ENCODE measurements at regions not wholly inside any gene's neighbourhood (a gene's known extent, or its start where the extent isn't known, plus 50 kb on each side); places are given as distances from the start of the nearest gene placed in this dataset.
A peak's percentile ranks its signal among the peaks of the same experiment; 100 is the strongest.
"Not testable (repeated sequence)": the region's sequence is repeated elsewhere in the genome, so short reads cannot be mapped to it uniquely, and the experiment has no call there.

GRCh38 chr2:48219555-48220436 lies 94.7 kb upstream of the FOXN2 start:
- DNase-seq (ENCODE audit: low read depth) = no peak

DNA sequence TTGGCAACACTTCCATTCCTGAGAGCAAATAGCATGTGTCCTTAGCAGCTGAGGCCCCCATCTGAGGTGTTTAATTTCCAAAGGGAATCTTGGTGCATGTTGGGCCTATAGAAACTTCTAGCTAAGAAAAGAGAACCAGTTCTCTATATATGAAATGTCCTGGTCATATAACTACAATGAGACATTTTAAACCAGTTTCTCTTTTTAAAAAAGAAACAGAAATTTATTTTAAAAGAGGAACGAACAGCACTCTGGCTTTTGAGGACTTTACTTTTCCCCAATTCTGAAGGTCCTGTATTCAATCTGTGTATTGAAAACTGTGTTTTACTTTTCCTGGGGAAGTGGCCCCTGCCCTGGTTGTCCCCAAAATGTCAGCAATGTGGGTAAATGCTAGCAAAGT lies 94.0 kb upstream of the FOXN2 start:
- no peak for DNase-seq (ENCODE audit: low read depth)

DNA sequence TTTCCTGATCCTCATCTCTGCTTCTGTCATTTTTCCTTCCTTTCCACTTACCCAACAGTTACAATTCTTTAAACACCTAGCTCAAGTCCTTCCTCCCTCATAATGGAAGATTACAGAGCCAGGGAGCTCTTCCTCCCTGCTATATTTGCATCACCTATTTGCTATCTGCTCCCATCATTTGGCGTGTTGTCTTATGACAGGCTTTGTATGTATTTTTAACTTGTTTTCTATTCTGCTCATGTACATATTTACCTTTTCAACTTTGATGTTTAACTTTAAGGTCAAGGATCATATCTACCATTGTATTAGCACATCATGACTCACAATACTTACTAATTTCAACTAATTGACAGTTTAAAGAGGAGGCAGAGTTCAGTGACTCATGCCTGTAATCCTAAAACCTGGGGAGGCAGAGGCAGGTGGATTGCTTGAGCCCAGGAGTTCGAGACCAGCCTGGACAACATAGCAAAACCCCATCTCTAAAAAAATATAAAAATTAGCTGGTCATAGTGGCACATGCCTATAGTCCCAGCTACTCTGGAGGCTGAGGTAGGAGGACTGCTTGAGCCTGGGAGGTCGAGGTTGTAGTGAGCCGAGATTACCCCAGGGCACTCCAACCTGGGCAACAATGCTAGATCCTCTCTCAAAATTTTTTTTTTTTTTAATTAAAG lies 92.5 kb upstream of the FOXN2 start:
- no peak for DNase-seq (ENCODE audit: low read depth)

GRCh38 chr2:48227617-48228344 lies 86.7 kb upstream of the FOXN2 start:
- DNase-seq (ENCODE audit: low read depth) = no peak

DNA sequence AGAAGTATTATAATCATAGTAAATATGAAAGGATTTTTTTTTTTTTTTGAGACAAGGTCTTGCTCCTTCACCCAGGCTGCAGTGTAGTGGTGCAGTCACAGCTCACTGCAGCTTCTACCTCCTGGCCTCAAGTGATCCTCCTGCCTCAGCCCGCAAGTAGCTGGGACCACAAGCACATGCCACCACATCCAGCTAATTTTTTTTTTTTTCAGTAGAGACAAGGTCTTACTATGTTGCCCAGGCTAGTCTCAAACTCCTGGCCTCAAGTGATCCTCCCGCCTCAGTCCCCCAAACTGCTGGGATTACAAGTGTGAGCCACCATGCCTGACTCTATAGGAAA lies 86.2 kb upstream of the FOXN2 start:
- DNase-seq (ENCODE audit: low read depth) = no peak

DNA sequence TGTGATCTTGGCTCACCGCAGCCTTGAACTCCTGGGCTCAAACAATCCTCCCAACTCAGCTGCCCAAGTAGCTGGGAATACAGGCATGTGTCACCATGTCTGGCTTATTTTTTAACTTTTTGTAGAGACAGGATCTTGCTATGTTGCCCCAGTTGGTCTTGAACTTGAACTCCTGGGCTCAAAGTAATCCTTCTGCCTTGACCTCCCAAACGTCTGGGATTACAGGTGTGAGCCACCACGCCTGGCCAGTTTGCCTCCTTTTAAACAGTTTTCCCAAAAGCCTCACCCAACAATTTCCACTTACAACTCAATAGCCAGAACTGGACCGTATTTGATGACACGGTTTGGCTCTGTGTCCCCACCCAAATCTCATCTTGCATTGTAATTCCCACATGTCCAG lies 85.4 kb upstream of the FOXN2 start:
- no peak for DNase-seq (ENCODE audit: low read depth)

GRCh38 chr2:48230834-48231233 lies 83.6 kb upstream of the FOXN2 start:
- no peak for DNase-seq (ENCODE audit: low read depth)

DNA sequence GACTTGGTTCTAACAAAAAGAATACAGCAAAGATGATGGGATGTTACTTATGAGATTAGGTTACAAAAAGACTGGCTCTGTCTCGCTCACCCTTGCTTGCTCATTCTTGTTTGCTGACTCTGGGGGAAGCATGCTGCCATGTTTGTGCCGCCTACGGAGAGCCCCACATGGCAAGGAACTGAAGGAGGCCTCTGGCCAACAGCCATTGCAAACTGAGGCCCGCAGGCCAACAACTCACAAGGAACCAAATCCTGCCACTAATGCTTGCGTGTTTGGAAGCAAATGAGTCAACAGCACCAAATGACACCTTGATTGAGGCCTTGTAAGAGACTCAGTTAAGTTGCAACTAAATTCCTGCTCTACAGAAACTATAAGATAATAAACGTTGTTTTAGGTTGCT lies 82.1 kb upstream of the FOXN2 start:
- DNase-seq (ENCODE audit: low read depth) = no peak

DNA sequence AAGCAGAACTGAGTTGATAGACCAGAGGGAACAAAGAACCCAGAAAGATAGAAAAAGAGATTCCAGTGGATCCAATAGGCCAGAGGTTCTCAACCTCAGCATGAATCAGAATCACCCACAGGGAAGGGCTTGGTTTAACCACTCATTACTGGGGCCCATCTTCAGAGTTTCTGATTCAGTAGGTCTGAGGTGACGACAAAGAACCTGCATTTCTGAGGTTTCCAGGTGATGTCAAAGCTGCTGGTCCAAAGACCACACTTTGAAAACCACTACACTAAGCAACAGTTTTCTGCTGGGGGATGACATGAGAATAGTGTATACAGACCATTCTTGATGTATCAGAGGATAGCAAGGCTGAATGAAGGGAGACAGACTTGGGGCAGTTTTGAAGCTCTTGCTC lies 81.5 kb upstream of the FOXN2 start:
- no peak for DNase-seq (ENCODE audit: low read depth)

GRCh38 chr2:48233824-48234223 lies 80.7 kb upstream of the FOXN2 start:
- not testable (repeated sequence) for DNase-seq (ENCODE audit: low read depth)

DNA sequence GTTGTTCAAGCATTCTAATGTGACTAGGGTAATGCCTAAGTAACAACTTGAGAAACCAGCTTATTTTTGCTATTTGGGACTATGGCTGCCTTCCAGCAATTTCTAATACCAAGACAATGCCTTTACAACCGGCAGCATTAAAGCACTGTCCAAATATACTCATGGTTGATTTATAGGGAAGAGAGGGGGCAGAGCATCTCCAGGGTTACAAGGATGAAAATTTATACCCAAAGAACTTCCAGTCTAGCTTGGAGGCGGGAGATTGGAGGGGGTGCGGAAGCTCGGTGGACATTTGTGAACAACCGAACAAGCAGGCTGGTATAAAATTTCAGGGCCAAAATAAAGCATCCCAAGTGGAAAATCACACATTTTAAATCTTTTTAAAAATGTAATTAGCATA lies 79.4 kb upstream of the FOXN2 start:
- no peak for DNase-seq (ENCODE audit: low read depth)

GRCh38 chr2:48238381-48238780 lies 76.1 kb upstream of the FOXN2 start:
- no peak for DNase-seq (ENCODE audit: low read depth)

GRCh38 chr2:48240912-48241311 lies 73.6 kb upstream of the FOXN2 start:
- DNase-seq (ENCODE audit: low read depth) = no peak

DNA sequence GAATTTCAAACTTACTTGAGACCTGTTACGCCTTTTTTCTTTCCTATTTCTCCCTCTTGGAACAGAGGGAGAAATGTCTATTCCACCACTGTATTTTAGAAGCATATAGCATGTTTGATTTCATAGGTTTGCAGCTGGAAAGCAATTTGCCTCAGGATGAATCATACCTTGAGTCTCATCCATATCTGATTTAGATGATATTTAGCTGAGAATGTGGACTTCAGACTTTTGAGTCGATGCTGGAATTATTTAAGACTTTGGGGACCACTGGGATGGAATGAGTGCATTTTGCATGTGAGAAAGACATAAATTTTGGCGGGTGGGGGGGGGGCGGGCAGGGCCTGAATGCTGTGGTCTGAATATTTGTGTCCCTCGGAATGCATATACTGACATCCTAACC lies 67.3 kb upstream of the FOXN2 start:
- no peak for DNase-seq (ENCODE audit: low read depth)

GRCh38 chr2:48248251-48248933 lies 66.1 kb upstream of the FOXN2 start:
- peak; percentile 92 for DNase-seq (ENCODE audit: low read depth)

GRCh38 chr2:48249025-48249424 lies 65.5 kb upstream of the FOXN2 start:
- DNase-seq (ENCODE audit: low read depth) = peak; percentile 56

- DNase-seq (ENCODE audit: low read depth) = peak; percentile 81
Observed at GRCh38 chr2:48249631-48250473, 64.6 kb upstream of the FOXN2 start.

DNA sequence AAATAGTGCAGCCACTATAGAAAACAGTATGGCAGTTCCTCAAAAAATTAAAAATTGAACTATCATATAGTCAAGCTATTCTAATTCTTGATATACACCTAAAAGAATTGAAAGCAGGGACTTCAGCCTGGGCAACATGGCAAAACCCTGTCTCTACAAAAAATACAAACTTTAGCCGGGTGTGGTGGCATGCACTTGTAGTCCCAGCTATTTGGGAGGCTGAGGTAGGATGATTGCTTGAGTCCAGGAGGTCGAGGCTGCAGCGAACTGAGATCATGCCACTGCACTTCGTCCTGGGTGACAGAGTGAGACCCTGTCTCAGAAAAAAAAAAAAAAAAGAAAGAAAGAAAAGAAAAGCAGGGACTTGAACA lies 64.0 kb upstream of the FOXN2 start:
- DNase-seq (ENCODE audit: low read depth) = no peak

- peak; percentile 86 for DNase-seq (ENCODE audit: low read depth)
Observed at GRCh38 chr2:48250943-48251342, 63.5 kb upstream of the FOXN2 start.

- DNase-seq (ENCODE audit: low read depth) = no peak
Observed at GRCh38 chr2:48251437-48252148, 62.9 kb upstream of the FOXN2 start.

DNA sequence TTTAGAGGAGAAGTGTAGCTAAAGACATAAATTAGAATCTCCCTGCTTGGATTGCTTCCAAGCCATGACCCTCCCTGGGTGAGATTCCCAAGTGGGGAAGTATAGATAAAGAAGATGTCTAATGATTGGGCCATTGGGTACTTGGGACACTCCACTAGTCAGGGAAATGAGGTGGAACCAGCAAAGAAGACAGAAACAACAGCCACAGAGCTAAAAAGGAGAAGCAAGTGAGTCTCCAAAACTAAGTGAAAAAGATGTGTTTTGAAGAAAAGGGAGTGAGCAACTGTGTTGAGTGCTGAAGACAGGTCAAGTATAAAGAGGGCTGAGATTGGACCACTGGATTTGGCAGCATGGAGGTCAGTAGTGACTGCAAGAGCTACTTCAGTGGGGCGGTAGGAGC lies 61.2 kb upstream of the FOXN2 start:
- no peak for DNase-seq (ENCODE audit: low read depth)
